Glomerular visceral epithelial cell (primary cell): ENCODE measurements at regions not wholly inside any gene's neighbourhood (a gene's known extent, or its start where the extent isn't known, plus 50 kb on each side); places are given as distances from the start of the nearest gene placed in this dataset.

Source experiments
- DNase-seq: peaks from one replicate; pipeline ENCODE4 v3.0.0-alpha.2; 2016; ENCODE audit errors: extremely low spot score

DNA sequence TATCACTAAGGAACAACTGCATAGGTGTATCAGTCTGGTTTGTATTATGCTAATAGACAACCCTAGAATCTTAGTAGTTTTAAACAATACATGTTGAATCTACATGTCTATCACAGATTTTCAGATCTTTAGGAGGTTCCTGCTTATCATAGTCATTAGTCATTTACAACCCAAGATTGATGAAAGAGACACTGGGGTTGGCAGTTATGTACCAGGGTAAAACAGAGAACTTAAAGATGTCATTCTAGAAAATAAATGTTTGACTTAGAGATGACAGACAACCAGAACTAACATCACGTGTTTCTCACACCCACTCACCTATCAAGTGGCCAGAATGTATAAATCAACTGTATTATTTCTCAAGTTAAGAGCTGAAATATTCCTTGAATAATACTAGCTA is 181.9 kb downstream of the PABPC4L start:
- DNase-seq, result no peak

DNA sequence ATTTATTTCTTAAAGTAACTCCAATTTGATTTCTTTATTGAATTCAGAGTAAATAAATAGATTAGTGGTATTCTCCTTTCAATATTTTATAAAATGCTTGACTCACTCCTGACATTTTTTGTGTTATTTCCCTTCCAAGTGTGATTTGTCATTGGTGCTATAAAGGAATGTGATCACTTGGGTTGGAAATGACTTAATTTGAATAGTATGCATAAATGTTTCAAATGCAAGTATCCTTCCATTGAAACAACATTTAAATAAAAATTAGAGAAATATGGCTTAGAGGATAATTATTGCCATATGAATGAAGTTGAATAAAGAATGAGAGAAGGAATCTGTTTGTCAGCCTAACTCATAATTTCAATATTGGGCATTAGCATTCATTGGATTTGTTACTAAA is 182.7 kb downstream of the PABPC4L start:
- DNase-seq, result no peak

DNA sequence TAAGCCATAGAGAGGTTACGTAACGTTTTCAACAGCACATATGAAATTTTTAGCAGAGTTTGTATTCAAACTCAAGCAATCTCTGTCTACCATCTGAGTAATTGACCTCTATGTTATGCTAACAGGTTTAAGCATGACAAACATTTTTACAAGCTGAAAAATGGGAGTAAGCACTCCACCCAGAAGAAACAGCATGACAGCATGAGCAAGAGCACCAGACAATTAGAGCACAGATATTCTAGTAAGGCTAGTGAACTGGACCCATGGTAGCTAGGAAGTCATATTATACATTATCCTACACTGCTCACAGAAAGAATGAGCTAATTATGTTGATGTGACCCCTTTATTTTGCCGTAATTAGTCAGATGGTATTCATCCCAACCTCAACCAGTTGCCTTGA is 200.5 kb downstream of the PABPC4L start:
- DNase-seq, result no peak

DNA sequence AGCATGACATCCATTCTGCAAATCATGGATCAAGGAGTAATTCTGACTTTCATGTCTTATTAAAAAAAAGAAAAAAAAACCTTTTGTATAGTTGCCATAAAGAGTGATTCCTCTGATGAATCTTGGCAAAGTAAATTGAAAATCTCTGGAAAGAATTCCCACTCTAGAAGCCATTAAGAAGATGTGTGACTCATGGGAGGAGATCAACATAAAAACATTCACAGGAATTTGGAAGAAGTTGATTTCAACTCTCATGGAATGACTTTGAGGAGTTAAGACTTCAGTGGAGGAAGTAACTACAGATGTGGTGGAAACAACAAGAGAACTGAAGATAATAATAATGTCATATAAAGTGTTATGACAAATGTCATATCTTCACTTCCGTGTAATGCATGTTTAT is 204.2 kb downstream of the PABPC4L start:
- DNase-seq, result no peak

DNA sequence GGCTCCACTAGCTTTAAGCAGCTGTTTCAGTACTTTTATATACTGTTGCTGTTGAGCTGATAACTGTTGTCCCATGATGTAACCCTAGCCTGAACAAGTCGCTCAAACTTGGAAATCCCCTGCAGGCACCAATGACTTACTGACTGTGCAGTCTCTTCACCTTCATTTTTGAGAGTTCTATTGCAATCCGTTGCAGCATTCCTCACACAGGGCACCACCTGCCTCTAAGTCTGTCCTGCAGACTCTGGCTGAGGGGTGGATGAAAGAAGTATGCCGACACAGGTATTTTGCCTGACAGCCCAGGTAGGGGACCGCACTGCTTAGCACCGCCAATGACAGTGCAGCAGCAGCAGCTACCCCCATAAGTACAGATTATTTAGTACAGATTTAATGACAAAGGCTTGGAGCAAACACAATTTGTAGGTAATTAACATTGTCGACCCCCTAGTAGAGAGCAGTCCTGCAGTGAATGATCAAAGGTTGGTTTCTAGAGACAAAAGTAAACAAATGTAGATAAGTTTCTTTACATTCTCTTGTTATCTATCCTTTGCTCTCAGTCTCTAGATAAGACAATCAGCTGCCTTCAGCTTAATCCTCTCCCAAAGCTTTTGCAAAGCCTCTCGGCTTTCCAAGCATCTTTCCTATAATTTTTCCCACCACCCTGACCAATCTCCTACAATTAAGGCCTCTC is 205.0 kb downstream of the PABPC4L start:
- DNase-seq, result no peak

DNA sequence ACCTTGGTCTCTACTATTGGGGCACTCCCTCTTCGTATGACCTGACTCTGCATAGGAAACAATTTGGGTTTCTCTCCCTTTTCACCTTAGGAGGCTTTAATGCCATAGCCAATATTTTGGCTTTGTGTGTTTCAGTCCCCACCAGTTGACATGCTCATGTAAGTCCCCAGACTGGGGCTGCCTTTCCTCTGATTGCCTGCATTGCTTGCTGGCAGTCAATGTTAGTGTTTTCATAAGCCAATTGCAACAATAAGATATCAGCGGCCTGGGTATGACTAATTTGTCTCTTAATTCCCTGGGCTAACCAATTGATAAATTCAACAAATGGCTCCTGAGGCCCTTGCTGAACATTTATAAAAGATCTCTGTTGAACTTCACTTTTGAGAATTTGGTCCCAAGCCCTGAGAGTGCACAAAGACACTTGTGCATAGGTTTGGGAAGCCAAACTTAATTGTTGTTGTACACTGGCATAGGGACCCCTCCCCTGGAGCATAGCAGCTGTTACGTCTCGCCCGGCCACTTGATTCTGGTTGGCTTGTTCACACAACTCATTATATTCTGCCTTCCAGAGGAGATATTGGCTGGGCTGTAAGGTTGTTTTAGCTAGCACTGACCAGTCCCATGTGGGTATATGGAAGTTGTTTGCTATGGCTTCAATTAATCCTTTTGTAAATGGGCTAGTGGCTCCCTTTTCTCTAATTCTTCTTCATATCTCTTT is 206.2 kb downstream of the PABPC4L start:
- DNase-seq, result no peak

DNA sequence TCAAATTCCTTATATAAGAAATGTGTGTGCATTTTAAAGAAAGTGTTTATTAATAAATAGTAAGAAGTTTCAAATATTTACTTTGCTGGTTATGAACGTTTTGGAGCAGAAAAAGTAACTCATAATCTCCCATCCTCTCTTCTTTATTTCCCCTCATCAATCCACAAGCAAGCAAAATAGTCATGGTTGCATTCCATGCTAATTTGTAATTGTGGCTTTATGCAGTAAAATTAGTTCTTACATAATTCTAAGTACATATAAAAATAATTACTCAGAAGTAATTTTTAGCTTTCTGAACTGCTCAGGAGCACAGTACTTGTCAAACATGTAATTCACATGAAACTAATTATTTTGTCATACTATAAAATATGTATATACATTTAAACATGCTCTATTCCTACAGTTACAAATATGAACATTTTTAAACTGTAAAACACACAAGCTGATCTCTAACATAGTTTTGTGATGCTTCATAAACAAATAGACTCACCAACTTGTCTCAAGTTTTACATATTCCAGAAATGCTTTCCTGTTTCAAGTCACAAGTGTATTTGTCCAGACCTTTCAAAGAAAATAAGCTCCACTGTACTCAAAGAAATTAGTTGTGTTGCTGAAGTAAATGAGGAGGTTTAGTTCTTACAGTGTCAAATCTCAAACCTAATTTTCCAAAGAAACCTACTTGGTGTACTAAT is 218.9 kb downstream of the PABPC4L start:
- DNase-seq, result no peak

DNA sequence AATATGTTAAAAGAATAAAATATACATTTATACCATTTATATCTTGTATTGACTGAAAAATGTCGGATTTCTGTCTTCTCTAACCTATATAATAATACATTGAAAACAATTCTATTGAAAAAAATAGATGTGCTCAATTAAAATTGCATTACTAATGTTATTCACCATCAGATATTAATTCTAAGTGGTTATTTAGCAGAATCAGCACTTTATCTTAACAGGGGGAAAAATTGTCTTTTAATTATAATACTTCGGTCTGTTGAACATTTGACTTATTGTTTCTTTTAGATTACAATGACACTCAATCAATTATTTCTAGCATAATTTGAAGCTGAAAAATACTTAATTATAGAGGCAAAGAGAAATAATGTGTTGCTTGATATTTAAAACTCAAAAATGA is 220.3 kb downstream of the PABPC4L start:
- DNase-seq, result no peak

DNA sequence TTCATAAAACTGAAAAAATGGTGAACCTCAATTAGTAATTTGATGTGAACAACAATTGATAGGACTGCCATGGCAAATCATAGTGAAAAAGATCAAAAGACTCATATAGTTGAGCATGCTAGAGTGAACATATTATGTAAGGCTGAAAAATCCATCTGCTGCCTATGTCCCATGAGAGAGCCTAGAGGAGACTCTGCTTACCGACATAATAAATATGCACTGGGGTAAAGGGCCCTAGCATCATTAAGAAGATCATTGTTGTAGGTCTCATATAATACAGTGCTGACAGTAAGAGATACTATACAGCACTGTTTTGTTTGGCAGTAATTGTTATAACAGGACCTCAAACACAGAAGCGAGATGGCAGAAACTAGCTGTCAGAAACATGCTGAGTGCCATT is 229.0 kb downstream of the PABPC4L start:
- no peak for DNase-seq

DNA sequence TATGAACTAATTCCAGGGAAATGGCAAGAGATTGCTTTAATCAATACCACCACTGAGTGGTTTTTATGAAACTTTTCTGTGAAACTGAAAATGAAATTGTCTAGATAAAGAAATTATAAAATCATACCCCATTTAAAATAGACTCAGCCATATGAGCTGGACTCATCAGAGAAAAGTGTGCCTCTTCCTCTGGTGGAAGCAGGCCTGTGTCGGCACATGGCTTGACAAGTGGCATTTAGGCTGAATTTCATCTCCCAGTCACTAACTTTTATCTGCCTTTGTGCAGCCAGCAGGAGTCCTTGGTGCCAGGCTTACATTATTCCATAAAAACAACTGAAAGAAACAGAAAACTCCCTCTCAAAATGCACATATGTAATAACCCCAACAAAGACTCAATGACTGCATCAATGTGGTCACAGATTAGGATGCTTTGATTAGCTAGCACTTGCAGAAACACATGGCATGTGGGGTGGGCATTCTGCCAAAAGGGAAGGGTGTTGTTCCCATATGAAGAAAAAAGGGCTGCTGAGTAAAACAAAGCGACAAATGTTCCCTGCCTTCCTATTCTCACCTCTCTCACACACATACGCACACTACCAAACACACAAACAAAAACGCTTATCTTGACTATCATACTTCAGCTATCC is 232.3 kb downstream of the PABPC4L start:
- DNase-seq, result peak; percentile 17

DNA sequence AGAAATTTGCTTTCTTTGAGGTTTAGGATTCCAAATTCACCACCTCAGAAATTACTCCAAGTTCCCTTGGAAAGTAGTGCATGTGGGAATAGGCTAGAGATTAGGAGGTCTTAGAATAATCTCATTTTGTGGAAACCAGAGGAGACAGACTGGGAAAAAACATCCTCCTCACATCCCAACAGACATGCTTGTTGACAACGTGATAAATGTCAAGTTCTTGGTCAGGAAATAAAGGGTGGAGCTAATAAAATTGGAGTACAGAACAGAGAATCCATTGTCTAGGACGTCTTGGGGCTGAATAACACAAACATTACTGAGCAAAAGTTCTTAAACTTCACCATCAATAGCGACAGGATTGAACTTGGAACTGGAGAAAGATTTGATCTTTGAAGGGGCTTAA is 233.4 kb downstream of the PABPC4L start:
- DNase-seq, result no peak

DNA sequence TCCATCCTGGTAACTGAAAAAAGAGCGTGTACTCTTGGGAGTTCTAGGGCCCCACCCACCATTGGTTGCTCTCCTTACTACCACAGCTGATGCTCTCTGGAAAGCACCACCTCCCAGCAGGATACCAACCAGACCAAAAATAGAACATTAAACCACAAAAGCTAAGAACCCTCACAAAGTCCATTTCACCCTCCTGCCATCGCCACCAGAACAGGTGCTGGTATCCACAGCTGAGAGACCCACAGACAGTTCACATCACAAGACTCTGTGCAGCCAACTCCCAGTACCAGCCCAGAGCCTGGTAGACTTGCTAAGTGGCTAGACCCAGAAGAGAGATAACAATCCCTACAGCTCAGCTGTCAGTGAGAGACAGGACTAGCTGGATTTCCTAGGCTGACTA is 240.6 kb downstream of the PABPC4L start:
- no peak for DNase-seq

DNA sequence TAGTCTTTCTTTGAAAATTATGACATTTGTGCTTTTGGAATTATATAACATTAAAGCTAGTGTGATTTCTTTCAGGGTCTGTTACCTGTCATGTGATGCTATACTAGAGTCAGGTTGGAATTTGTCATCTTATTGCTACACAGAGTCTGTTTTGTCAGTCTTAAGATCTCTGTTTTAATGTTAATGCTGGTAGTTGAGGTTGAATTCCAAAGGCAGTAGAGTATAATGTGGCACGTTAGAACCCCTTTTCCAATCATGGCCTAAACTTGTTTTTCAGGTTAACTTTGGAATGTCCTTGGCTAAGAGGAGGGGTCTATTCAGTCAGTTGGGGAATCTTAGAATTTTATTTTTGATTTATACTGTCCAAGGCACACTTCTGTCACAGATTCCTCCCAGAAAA is 258.5 kb downstream of the PABPC4L start:
- no peak for DNase-seq

DNA sequence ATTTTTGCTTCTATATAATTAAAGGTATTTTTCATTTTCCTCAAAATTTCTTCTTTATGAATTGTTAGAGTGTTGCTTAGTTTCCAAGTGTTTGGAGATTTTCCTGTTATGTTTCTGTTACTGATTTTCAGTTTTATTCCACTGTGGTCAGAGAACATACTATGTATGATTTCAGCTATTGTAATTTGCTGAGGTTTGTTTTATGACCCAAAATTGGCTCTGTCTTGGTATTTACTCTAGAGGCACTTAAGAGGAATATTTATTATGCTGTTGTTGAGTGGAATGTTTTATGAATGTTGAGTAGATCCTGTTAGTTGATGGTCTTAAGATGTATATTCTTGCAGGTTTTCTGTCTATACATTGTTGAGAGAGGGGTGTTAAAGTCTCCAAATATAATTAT is 263.5 kb downstream of the PABPC4L start:
- DNase-seq, result no peak

DNA sequence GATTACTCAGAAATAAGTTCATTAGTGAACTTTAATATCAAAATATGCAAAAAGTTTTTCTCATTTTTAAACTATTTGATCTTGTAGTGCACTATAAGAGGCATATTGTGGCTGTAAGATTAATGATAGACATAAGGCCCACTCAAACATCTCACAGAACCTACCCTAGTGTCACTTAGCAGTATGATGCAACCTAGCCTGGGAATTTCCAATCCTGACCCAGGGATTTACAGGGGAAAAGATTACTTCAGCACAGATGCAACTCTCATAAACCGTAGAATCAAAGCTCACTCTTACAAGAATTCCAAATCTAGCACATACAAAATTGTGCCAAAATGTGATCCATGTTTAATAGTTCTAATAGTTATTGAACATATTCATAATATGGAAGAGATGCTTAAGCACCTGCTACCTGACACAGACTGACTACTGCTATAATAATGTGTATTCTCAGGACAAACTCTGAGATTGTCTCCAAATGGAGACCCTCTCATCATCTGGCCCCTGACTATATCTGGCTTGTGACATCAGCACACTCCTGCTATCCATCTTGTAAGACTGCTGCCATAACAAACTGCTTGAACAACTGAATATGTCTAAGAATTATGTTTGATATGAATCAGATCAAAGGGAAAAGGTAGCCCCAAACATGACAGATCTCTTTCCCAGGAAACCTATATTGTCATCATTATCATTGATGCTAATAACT is 271.9 kb downstream of the PABPC4L start:
- peak; percentile 1 for DNase-seq

DNA sequence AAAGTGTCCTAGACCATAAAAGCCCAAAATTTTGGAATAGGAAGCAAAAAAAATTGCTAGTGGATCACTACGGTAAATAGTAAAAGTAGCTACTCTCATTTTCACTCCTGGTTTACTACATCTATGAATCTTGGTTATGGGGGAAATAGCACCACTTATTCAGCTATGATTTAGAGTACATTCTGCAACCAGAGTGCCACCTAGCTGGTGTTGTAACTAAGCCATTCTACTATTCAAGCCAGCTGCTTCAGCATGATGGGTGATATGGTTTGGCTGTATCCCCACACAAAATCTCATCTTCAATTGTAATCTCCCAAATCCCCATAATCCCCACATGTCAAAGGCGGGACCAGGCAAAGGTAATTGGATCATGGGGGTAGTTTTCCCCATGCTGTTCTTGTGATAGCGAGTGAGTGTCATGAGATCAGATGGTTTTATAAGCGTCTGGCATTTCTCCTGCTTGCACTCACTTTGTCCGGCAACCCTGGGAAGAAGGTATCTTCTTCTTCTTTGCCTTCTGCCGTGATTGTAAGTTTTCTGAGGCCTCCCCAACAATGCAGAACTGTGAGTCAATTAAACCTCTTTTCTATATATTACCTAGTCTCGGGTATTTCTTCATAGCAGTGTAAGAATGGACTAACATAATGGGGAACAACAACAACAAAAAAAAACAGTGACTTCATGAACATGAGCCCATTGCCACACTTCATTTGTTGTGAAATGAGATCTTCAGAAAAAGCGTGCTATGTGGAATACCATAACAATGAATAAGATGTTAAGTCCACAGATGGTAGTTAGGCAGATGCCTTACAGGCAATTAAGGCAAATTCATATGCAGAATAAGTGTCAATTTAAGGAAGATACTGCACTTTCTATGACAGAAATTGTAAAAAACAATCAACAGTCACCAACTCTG is 280.1 kb downstream of the PABPC4L start:
- DNase-seq, result no peak

DNA sequence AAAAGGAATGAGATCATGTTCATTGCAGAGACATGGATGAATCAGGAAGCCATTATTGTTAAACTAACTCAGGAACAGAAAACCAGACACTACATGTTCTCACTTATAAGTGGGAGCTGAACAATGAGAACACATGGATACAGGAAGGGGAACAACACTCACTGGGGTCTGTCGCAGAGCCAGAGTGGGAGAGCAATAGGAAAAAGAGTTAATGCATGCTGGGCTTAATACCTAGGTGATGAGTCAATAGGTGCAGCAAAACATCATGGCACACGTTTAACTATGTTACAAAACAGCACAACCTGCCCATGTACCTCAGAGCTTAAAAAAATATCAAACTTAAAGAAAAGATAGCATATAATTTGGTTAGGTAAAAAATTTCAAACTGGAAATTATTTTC is 281.4 kb downstream of the PABPC4L start:
- DNase-seq, result no peak

DNA sequence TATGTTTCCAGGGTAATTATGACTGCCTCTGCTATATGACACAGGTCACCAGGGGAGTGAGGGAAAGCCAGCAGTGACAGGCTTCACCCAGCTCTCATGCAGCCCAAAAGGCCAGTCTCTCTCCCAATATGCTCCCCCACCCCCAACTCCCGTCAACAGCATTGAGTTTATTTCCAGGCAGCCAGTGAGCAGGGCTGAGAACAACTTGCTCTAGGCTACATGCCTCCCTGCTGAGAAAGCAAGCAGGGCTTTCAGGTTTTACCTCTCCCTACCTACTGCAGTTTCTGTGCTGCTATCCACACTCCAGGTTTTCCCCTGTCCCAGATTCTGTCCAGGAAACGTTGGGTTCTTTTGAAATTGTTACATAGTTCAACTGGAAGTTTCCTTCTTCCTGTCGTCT is 291.4 kb downstream of the PABPC4L start:
- no peak for DNase-seq

DNA sequence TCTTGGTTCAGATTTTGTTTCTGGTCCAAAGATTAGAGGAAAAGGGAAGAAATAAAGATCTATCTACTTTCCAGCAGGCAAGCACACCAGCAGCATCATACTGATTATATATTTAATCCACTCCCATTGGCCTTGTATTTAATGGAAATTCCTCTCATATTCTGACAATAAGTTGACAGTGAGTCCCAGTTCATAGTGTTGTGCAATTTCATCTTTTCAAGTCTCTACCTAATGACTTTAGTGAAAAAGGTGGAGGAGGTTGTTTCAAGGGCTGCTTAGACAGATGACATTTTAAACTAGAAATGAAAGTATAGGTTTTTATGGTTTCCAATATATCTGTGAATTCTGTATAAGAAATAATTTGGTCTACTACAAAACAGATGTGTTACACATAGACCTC is 298.6 kb downstream of the PABPC4L start:
- DNase-seq, result no peak

DNA sequence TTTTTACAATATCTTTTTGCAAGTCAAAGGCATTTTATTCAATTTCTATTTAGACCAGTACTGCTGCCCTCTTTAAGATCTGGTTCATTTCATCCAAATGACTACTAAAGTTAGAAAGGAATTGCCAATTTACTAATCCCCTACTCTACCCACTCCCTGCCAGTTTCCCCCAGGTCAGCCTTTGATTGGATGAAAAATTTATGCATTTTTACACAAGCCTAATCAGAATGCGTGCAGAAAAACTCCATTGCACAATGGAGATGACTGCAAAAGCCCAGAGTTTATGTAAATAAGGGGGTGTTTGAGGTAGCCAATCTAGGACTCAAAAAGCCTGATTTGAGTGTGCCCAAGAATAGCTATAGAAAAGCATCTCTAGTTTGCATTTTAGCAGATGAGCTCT is 310.6 kb downstream of the PABPC4L start:
- DNase-seq, result no peak

DNA sequence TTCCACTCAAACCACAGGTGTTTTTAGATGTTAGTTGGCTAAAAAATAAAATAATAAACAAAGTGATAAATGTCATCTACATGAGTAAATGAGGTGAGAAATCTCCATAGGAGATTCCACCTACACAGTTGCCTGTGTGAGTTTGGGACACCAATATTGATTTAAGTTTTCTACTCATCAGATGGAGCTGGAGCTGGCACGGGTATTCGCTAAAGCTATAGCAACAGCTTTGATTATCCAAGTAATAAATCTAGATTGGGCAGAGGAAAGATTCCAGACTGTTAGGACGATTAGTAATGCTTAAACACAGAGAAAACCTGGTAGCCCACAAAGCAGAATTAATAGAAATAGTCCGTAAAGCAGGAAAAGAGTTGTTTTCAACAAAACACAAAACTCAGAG is 313.9 kb downstream of the PABPC4L start:
- no peak for DNase-seq
